HG02840 (cell line): ENCODE measurements at regions not wholly inside any gene's neighbourhood (a gene's known extent, or its start where the extent isn't known, plus 50 kb on each side); places are given as distances from the start of the nearest gene placed in this dataset.
"Not testable (repeated sequence)": the region's sequence is repeated elsewhere in the genome, so short reads cannot be mapped to it uniquely, and the experiment has no call there.

ENCODE experiments used
- ATAC-seq: cut with Tn5 transposase; IDR thresholded peaks from one replicate; pipeline ENCODE4 v1.9.1; 2021; ENCODE audit warnings: mild to moderate bottlenecking, moderate library complexity, moderate number of reproducible peaks; ENCODE audit not compliant: unreplicated experiment, low FRiP score

- ATAC-seq = no peak
These were observed 86.7 kb upstream of the GSE1 start for GRCh38 chr16:85526185-85526974.

- no peak for ATAC-seq
These were observed 85.9 kb upstream of the GSE1 start for GRCh38 chr16:85527042-85527766.

GRCh38 chr16:85527767-85528297, 85.3 kb upstream of the GSE1 start:
- ATAC-seq = no peak

GRCh38 chr16:85528528-85529387, 84.4 kb upstream of the GSE1 start:
- no peak for ATAC-seq

- ATAC-seq = no peak
These were observed 83.4 kb upstream of the GSE1 start for GRCh38 chr16:85529489-85530369.

- ATAC-seq = no peak
These were observed 82.8 kb upstream of the GSE1 start for GRCh38 chr16:85530370-85530739.

GRCh38 chr16:85531516-85531915, 81.6 kb upstream of the GSE1 start:
- no peak for ATAC-seq

- no peak for ATAC-seq
These were observed 81.0 kb upstream of the GSE1 start for GRCh38 chr16:85532147-85532546.

- ATAC-seq = not testable (repeated sequence)
These were observed 79.5 kb upstream of the GSE1 start for GRCh38 chr16:85533593-85533992.

GRCh38 chr16:85534536-85535351, 78.4 kb upstream of the GSE1 start:
- no peak for ATAC-seq

GRCh38 chr16:85535352-85536072, 77.6 kb upstream of the GSE1 start:
- no peak for ATAC-seq

GRCh38 chr16:85536073-85536410, 77.1 kb upstream of the GSE1 start:
- ATAC-seq = no peak

- no peak for ATAC-seq
These were observed 76.5 kb upstream of the GSE1 start for GRCh38 chr16:85536411-85537330.

GRCh38 chr16:85537331-85537788, 75.8 kb upstream of the GSE1 start:
- no peak for ATAC-seq

GRCh38 chr16:85537795-85538401, 75.2 kb upstream of the GSE1 start:
- ATAC-seq = no peak

- ATAC-seq = no peak
These were observed 74.0 kb upstream of the GSE1 start for GRCh38 chr16:85539084-85539483.
